ENCODE measurements at regions not wholly inside any gene's neighbourhood (a gene's known extent, or its start where the extent isn't known, plus 50 kb on each side); places are given as distances from the start of the nearest gene placed in this dataset.

GRCh38 chrX:117092641-117093040, 629.9 kb upstream of the CT83 start (continued):
- TF ChIP-seq CTCF (IDR thresholded peaks at IDR 0.05 in 2 of 3, conservative IDR thresholded peaks at IDR 0.05 in 1 of 3; ENCODE audit: borderline replicate concordance in 1 of 3, insufficient read depth in 1 of 3, low read depth in 2 of 3, low read length in 2 of 3), result no peak
- TF ChIP-seq SP1 (IDR thresholded peaks at IDR 0.05; ENCODE audit: low read depth), result no peak
- TF ChIP-seq TCF7L2 (IDR thresholded peaks at IDR 0.05; ENCODE audit: borderline replicate concordance, extremely low read depth, insufficient read depth, insufficient read length), result no peak
- TF ChIP-seq MAX (IDR thresholded peaks at IDR 0.05), result no peak
- TF ChIP-seq CBX3 (IDR thresholded peaks at IDR 0.05; ENCODE audit: low read depth), result no peak

GRCh38 chrX:117063224-117063623, 600.4 kb upstream of the CT83 start:
- Histone ChIP-seq H3K4me2 (ENCODE audit: low read length) (no peak overlapping the region), H4K20me1 (ENCODE audit: insufficient read depth) (no peaks in the 10 kb centered on the region), H3K9ac (ENCODE audit: low read length) (no peak overlapping the region), H3K27me3 (ENCODE audit: insufficient read depth, low read length) (no peaks in the 10 kb centered on the region), H3K9me3 (ENCODE audit: control insufficient read depth in 1 of 2, insufficient read depth in 1 of 2, low read depth in 1 of 2, low read length in 2 of 2) (no peaks in the 10 kb centered on the region), H2AFZ (ENCODE audit: low read depth, low read length, poor library complexity, severe bottlenecking) (no peak overlapping the region), H3K79me2 (ENCODE audit: insufficient read depth, low read length) (no peaks in the 10 kb centered on the region), H3K27ac (ENCODE audit: low read depth, low read length) (no peak overlapping the region), H3K4me1 (ENCODE audit: control insufficient read depth in 1 of 2, insufficient read depth in 2 of 2, low read length in 2 of 2) (no peaks in the 10 kb centered on the region), H3K36me3 (ENCODE audit: control insufficient read depth in 1 of 2, insufficient read depth in 2 of 2, low read length in 2 of 2) (no peaks in the 10 kb centered on the region), H3K4me3 (replicated peaks in 1 of 2; ENCODE audit: low read depth in 1 of 2, low read length in 2 of 2) (no peak overlapping the region), H3K9me2 (ENCODE audit: insufficient read depth) (no peaks in the 10 kb centered on the region)
- DNase-seq (ENCODE audit: low read depth, low spot score) (no peak), ATAC-seq (no peak)
- POLR2A ChIA-PET, result no interaction called here
- BruUV-seq (replicated peaks), result no TSS peak
- intact Hi-C loops (cut with micrococcal nuclease), result no loop called here
- CTCF ChIA-PET, result no interaction called here
- no peak for TF ChIP-seq POLR2A (IDR thresholded peaks at IDR 0.05; ENCODE audit: borderline replicate concordance, extremely low read depth, insufficient read depth, insufficient read length)
- no peak for TF ChIP-seq EGR1 (IDR thresholded peaks at IDR 0.05; ENCODE audit: low read depth)
- no peak for TF ChIP-seq RAD21 (IDR thresholded peaks at IDR 0.05; ENCODE audit: low read depth)
- no peak for TF ChIP-seq SP1 (IDR thresholded peaks at IDR 0.05; ENCODE audit: low read depth)
- TF ChIP-seq ZBTB33 (IDR thresholded peaks at IDR 0.05; ENCODE audit: extremely low read depth, insufficient replicate concordance, low read length), result no peak
- TF ChIP-seq CEBPB (IDR thresholded peaks at IDR 0.05; ENCODE audit: low read depth), result no peak
- TF ChIP-seq TCF7L2 (IDR thresholded peaks at IDR 0.05; ENCODE audit: borderline replicate concordance, extremely low read depth, insufficient read depth, insufficient read length), result no peak
- no peak for TF ChIP-seq ZNF274 (IDR thresholded peaks at IDR 0.05; ENCODE audit: low read depth, low read length)
- TF ChIP-seq SIN3A (IDR thresholded peaks at IDR 0.05; ENCODE audit: low read depth), result no peak
- TF ChIP-seq CBX3 (IDR thresholded peaks at IDR 0.05; ENCODE audit: low read depth), result no peak
- TF ChIP-seq ATF3 (IDR thresholded peaks at IDR 0.05), result no peak
- no peak for TF ChIP-seq YY1 (IDR thresholded peaks at IDR 0.05; ENCODE audit: extremely low read depth, insufficient replicate concordance, low read depth, low read length)
- TF ChIP-seq EZH2phosphoT487 (IDR thresholded peaks at IDR 0.05; ENCODE audit: borderline replicate concordance), result no peak
- no peak for TF ChIP-seq ELF1 (IDR thresholded peaks at IDR 0.05; ENCODE audit: borderline replicate concordance, low read depth)
- RAD21 ChIA-PET (ENCODE audit: low non-redundant PET in 1 of 2, low total read pairs in 2 of 2, uncharacterized antibody in 2 of 2, unreplicated experiment in 2 of 2), result no interaction called here

Measured in HCT116 (cell line).